HepG2 (cell line): ENCODE measurements at regions not wholly inside any gene's neighbourhood (a gene's known extent, or its start where the extent isn't known, plus 50 kb on each side); places are given as distances from the start of the nearest gene placed in this dataset.
"Not testable (repeated sequence)": the region's sequence is repeated elsewhere in the genome, so short reads cannot be mapped to it uniquely, and the experiment has no call there.

Experiments
- ARID4A ChIP-seq: sonication (generic); formaldehyde crosslinking; IDR thresholded peaks from 2 replicates; pipeline ENCODE4 v1.5.0; 2020; ENCODE audit warnings: mild to moderate bottlenecking, missing genetic modification reagents, borderline replicate concordance
- ATF4 ChIP-seq, 2 experiments: fragments of 450-650 bp in 1 of 2; sonication (generic) in 1 of 2; formaldehyde crosslinking; IDR thresholded peaks; 2 replicates each; pipeline versions ENCODE4 v1.5.0 to v1.8.0; 2020 to 2022; ENCODE audit warnings: mild to moderate bottlenecking in 1 of 2, missing genetic modification reagents in 1 of 2
- BCL6 ChIP-seq: IDR thresholded peaks from 2 replicates; pipeline ENCODE4 v1.6.1; 2016; ENCODE audit warnings: missing genetic modification reagents, missing compliant biosample characterization
- FOSL2 ChIP-seq: sonication (generic); formaldehyde crosslinking; IDR thresholded peaks from 2 replicates; pipeline ENCODE4 v1.4.0; 2020; ENCODE audit warnings: missing genetic modification reagents
- FOXP1 ChIP-seq, 2 experiments: fragments of 450-650 bp in 1 of 2; IDR thresholded peaks; 2 replicates each; pipeline ENCODE4 v1.6.1; 2017 to 2018; ENCODE audit warnings: antibody characterized with exemption in 1 of 2
- HDAC2 ChIP-seq: sonication (generic); formaldehyde crosslinking; IDR thresholded peaks from 2 replicates; pipeline ENCODE4 v1.4.0; 2020; ENCODE audit warnings: missing genetic modification reagents
- HHEX ChIP-seq: IDR thresholded peaks from 2 replicates; pipeline ENCODE4 v1.6.1; 2016; ENCODE audit warnings: control low read depth
- KLF6 ChIP-seq: IDR thresholded peaks from 2 replicates; pipeline ENCODE4 v1.8.0; 2016; ENCODE audit warnings: missing biosample characterization, missing genetic modification reagents
- PAXIP1 ChIP-seq: sonication (generic); formaldehyde crosslinking; conservative IDR thresholded peaks from 2 replicates; pipeline ENCODE4 v1.4.0; 2020; ENCODE audit warnings: mild to moderate bottlenecking, missing genetic modification reagents, moderate library complexity
- STAG1 ChIP-seq: sonication (generic); formaldehyde crosslinking; IDR thresholded peaks from 2 replicates; pipeline ENCODE4 v1.4.0; 2020; ENCODE audit warnings: missing genetic modification reagents
- TBX2 ChIP-seq: sonication (generic); formaldehyde crosslinking; IDR thresholded peaks from 2 replicates; pipeline ENCODE4 v1.5.0; 2020; ENCODE audit warnings: missing genetic modification reagents, mild to moderate bottlenecking, borderline replicate concordance
- TEAD3 ChIP-seq: optimal IDR thresholded peaks from 2 replicates; pipeline ENCODE3; 2016; ENCODE audit warnings: borderline replicate concordance
- ZEB1 ChIP-seq: IDR thresholded peaks from 2 replicates; pipeline ENCODE4 v1.6.1; 2012; ENCODE audit warnings: mild to moderate bottlenecking, low read depth, inconsistent platforms; ENCODE audit not compliant: insufficient replicate concordance
- ZHX1 ChIP-seq: sonication (generic); formaldehyde crosslinking; IDR thresholded peaks from 2 replicates; pipeline ENCODE4 v1.8.1; 2022; ENCODE audit warnings: low read depth, mild to moderate bottlenecking, missing genetic modification reagents
- ZMYM4 ChIP-seq: sonication (generic); formaldehyde crosslinking; IDR thresholded peaks from 2 replicates; pipeline ENCODE4 v1.8.1; 2023; ENCODE audit warnings: mild to moderate bottlenecking, missing genetic modification reagents
- ZNF414 ChIP-seq: sonication (generic); formaldehyde crosslinking; IDR thresholded peaks from 2 replicates; pipeline ENCODE4 v1.5.0; 2020; ENCODE audit warnings: missing genetic modification reagents

- TF ChIP-seq PAXIP1 (CRISPR knock-in tag) (peak; percentile 61), HDAC2 (CRISPR knock-in tag) (peak; percentile 66), TBX2 (CRISPR knock-in tag) (0 out of 2 replicates have a peak, but pooled peaks have one; percentile 14), ZMYM4 (CRISPR knock-in tag) (peak; percentile 80), ZEB1 (peak; percentile 51), ATF4 (CRISPR knock-in tag; IDR thresholded peaks at IDR 0.05) (peak in 1 of 2 experiments; percentile 75; a peak in 1 of 4 replicates), FOXP1 (CRISPR knock-in tag; IDR thresholded peaks at IDR 0.05) (peak; percentile 94), ZNF414 (0 out of 2 replicates have a peak, but pooled peaks have one; percentile 40), HHEX (CRISPR knock-in tag) (peak; percentile 90), KLF6 (CRISPR knock-in tag) (0 out of 2 replicates have a peak, but pooled peaks have one; percentile 39), BCL6 (CRISPR knock-in tag) (peak; percentile 48; the same call in 1 of the 2 replicates), ZHX1 (CRISPR knock-in tag) (0 out of 2 replicates have a peak, but pooled peaks have one; percentile 14), FOSL2 (CRISPR knock-in tag) (peak; percentile 76), TEAD3 (peak; percentile 86), STAG1 (CRISPR knock-in tag) (peak; percentile 53), ARID4A (CRISPR knock-in tag) (peak; percentile 43; the same call in 1 of the 2 replicates)
- TF ChIP-seq FOXP1 (IDR thresholded peaks at IDR 0.05), result not testable (repeated sequence)
Measured at GRCh38 chr15:70367913-70368705, 270.4 kb upstream of the TLE3 start (continued).
